NT2/D1 (cell line): ENCODE measurements at regions not wholly inside any gene's neighbourhood (a gene's known extent, or its start where the extent isn't known, plus 50 kb on each side); places are given as distances from the start of the nearest gene placed in this dataset.

Experiments used
- DNase-seq: peaks from one replicate; pipeline ENCODE4 v3.0.0-alpha.2; 2011; ENCODE audit warnings: low read depth, low spot score
- H3K27me3 ChIP-seq: 2 replicates; pipeline ENCODE4 v1.6.0; 2011; ENCODE audit warnings: mild to moderate bottlenecking; ENCODE audit not compliant: insufficient read length, insufficient read depth
- H3K36me3 ChIP-seq: 2 replicates; pipeline ENCODE4 v1.6.1; 2011; ENCODE audit warnings: mild to moderate bottlenecking, low read length, mixed read lengths; ENCODE audit not compliant: insufficient read depth, insufficient read length
- H3K4me1 ChIP-seq: 2 replicates; pipeline ENCODE4 v1.5.1; 2011; ENCODE audit not compliant: insufficient read depth, insufficient read length
- H3K4me3 ChIP-seq: 2 replicates; pipeline ENCODE4 v1.5.1; 2011; ENCODE audit warnings: low read depth; ENCODE audit not compliant: insufficient read length
- H3K9ac ChIP-seq: 2 replicates; pipeline ENCODE4 v1.6.0; 2011; ENCODE audit warnings: low read depth; ENCODE audit not compliant: insufficient read length
- H3K9me3 ChIP-seq: 2 replicates; pipeline ENCODE4 v1.5.1; 2011; ENCODE audit warnings: mild to moderate bottlenecking, low read length; ENCODE audit not compliant: insufficient read depth
- SUZ12 ChIP-seq: IDR thresholded peaks from 2 replicates; pipeline ENCODE4 v1.6.1; 2011; ENCODE audit not compliant: insufficient read length, insufficient read depth; ENCODE audit errors: extremely low read depth
- YY1 ChIP-seq: IDR thresholded peaks from 2 replicates; pipeline ENCODE4 v1.6.1; 2011; ENCODE audit not compliant: insufficient read length, insufficient read depth
- ZNF274 ChIP-seq: IDR thresholded peaks from 2 replicates; pipeline ENCODE4 v1.6.1; 2011; ENCODE audit warnings: mild to moderate bottlenecking, low read depth, low read length

DNA sequence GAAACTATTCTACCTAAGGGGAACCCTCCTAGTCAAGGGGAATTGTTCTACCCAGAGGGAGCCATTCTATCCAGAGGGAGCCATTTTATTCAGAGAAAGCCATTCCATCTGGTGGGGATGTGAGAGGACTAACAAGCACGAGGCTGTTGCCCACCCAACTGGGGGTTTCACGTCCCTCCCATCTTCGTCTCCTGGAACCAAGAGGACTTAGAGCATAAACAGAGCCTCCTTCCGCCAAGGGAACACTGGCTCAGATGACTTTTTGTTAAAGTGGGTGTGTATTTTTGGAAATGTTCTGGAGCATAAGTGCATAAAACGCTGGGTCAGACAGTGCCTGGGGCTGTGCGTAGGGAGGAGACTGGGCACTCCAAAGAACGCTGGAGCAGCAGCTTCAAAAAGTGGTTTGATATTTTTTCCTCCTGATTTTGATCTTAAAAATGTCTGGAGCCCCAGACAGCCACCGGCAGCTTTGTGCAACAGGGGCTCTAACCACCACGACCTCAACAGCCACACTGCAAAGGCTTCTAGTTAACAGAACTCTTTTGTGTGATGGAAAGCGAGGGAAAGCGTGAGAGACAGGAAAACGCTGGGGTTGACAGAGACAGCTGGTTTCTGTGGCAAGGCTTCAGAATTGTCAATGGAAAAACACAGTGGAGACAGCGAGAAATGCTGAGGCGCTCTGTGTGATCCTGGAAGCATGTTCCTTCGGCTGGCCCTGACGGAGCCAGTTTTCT lies 363.6 kb upstream of the CAMK1G start:
- DNase-seq: no peak
- TF ChIP-seq SUZ12 (no peak), YY1 (no peak), ZNF274 (no peak)
- no peaks in the 10 kb centered on the region for H3K4me1 ChIP-seq
- H3K36me3 ChIP-seq: no peaks in the 10 kb centered on the region
- H3K27me3 ChIP-seq: no peaks in the 10 kb centered on the region
- no peaks in the 10 kb centered on the region; the same call in 1 of the 2 replicates for H3K9me3 ChIP-seq
- no peak overlapping the region for H3K4me3 ChIP-seq
- no peak overlapping the region for H3K9ac ChIP-seq

DNA sequence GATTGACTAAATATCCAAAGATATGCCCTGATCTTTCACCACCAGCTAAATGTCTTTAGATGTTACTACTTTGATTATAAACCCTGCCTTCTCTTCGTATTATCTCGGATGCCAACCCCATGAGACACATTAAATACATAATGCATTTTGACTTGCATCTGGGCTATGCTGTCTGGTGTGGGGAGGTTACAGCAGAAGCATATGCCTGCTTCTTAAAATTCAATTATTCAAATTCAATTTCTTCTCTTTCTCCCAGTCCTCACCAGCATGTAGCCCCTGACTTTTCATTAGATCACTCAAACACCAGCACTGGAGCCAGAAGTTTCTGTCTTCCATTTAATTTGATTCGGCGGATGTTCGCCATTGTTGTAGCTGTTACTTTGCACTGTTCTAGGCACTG lies 360.7 kb upstream of the CAMK1G start:
- Histone ChIP-seq H3K4me1 (no peaks in the 10 kb centered on the region), H3K4me3 (no peak overlapping the region), H3K9me3 (no peaks in the 10 kb centered on the region; the same call in 1 of the 2 replicates), H3K27me3 (no peaks in the 10 kb centered on the region), H3K9ac (no peak overlapping the region), H3K36me3 (no peaks in the 10 kb centered on the region)
- DNase-seq: no peak
- TF ChIP-seq YY1 (no peak), SUZ12 (no peak), ZNF274 (no peak)

DNA sequence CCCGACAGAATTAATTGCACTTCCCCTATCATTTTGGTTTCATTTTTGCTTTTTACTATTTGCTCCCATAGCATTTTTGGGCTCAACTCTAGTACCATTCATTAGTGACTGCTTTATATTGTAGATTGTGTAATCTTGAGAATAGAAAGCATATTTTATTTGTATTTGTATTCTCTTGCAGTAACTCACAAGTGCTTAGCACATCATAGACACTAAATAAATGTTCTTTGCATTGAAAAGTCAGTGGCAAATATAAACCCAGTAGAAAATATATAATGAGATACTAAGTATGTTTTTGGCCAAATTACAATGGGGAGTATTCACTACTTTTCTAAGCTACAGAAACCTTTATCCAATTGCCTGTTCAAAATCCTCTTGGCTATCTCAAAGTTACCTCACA lies 359.7 kb upstream of the CAMK1G start:
- no peak overlapping the region for H3K9ac ChIP-seq
- H3K9me3 ChIP-seq: no peaks in the 10 kb centered on the region; the same call in 1 of the 2 replicates
- no peak for DNase-seq
- H3K4me3 ChIP-seq: no peak overlapping the region
- H3K4me1 ChIP-seq: no peaks in the 10 kb centered on the region
- no peaks in the 10 kb centered on the region for H3K27me3 ChIP-seq
- H3K36me3 ChIP-seq: no peaks in the 10 kb centered on the region
- no peak for TF ChIP-seq SUZ12
- TF ChIP-seq ZNF274: no peak
- no peak for TF ChIP-seq YY1

DNA sequence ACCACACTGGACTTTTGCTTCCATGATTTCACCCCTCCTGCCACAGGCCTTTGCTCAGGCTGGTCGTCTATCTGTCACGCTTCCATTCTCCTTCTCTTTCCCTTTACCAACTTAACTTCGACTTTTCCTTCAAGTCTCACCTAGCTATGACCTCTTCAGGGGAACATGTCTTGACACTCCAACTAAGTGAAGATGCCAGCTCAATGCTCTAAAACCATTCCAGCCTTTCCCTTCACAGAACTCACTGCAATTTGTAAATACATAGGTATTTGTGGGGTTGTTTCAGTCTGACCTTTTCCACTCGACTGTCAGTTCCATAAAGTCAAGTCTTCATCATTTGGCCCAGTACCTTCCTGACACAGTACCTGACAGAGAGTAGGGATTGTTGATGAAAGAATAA lies 358.6 kb upstream of the CAMK1G start:
- Histone ChIP-seq H3K27me3 (no peaks in the 10 kb centered on the region), H3K9ac (no peak overlapping the region), H3K36me3 (no peaks in the 10 kb centered on the region), H3K4me3 (no peak overlapping the region), H3K4me1 (no peaks in the 10 kb centered on the region), H3K9me3 (no peaks in the 10 kb centered on the region)
- TF ChIP-seq YY1 (no peak), SUZ12 (no peak), ZNF274 (no peak)
- DNase-seq: no peak

DNA sequence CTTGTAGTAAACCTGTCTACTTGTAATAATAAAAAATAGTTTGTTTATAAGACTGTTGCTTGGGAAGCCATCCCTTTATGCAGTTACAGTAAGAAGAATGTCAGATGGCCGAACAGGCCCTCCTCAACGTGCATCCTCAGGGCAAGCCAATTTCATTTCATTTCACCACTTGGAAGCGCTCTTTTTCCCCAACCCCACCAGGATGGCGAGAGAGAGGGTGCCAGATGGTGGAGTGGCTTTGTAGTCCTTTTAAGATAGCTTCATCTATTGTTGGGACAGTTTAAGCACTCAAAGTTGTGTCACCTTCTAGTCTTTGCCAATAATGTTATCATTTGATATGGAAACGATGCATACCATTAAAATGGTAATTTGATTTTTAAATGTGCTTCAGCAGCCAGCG lies 356.3 kb upstream of the CAMK1G start:
- Histone ChIP-seq H3K36me3 (no peaks in the 10 kb centered on the region), H3K27me3 (no peaks in the 10 kb centered on the region), H3K4me1 (no peaks in the 10 kb centered on the region), H3K4me3 (no peak overlapping the region), H3K9ac (no peak overlapping the region), H3K9me3 (no peaks in the 10 kb centered on the region)
- DNase-seq: no peak
- TF ChIP-seq ZNF274 (no peak), SUZ12 (no peak), YY1 (no peak)

DNA sequence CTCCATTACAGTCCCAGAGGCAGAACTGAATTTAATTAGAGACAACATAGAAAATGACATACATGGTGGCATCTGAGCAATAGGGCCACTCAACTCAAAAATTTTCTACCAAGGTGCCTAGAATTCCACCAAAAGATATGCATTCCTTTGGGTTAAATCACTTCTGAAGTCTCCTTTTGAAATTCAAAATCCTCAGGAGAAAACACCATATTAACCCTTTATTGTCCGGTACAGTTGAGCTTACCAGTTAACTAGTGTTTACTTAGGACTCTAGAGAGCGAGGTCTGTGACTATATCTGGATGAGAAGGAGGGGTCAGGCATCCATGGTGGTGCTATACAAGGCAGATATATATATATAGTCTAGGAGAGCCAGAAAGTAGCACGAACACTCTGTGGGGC lies 355.6 kb upstream of the CAMK1G start:
- Histone ChIP-seq H3K4me3 (no peak overlapping the region), H3K27me3 (no peaks in the 10 kb centered on the region), H3K4me1 (no peaks in the 10 kb centered on the region), H3K36me3 (no peaks in the 10 kb centered on the region), H3K9me3 (no peaks in the 10 kb centered on the region), H3K9ac (no peak overlapping the region)
- TF ChIP-seq SUZ12 (no peak), ZNF274 (no peak), YY1 (no peak)
- no peak for DNase-seq

DNA sequence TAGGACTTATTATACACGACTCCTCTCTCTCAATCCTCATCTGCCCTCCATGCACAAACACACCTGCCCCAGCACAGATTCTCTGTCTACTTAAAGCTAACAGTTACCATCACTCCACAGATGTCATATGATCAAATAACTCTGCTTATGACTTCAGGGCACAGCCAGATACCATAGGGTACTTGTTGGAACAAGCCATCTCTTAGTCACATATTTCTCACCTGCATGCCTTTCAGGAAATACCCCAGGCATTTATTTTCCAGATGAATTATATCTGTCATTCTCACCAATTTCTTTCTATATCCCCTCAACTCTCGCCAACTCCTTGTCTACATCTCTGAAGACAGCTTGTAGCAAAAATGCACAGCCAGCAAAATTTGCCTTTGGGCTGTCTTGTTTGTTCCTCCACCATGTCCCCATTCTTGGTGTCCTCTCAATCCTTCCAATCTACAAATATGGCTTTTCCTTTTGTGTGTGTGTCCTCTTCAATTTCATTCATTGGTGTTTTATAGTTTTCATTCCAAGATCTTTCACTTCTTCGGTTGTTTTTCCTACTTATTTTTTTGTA lies 353.9 kb upstream of the CAMK1G start:
- DNase-seq: no peak
- Histone ChIP-seq H3K4me3 (no peak overlapping the region), H3K4me1 (no peaks in the 10 kb centered on the region), H3K9ac (no peak overlapping the region), H3K9me3 (no peaks in the 10 kb centered on the region), H3K36me3 (no peaks in the 10 kb centered on the region), H3K27me3 (no peaks in the 10 kb centered on the region)
- TF ChIP-seq YY1 (no peak), ZNF274 (no peak), SUZ12 (no peak)
